OCI-LY7 (cell line): ENCODE measurements at regions not wholly inside any gene's neighbourhood (a gene's known extent, or its start where the extent isn't known, plus 50 kb on each side); places are given as distances from the start of the nearest gene placed in this dataset.

Experiments
- BruUV-seq: library from RNA; stranded (reverse); fragments of 400-500 nt; replicated peaks from 2 replicates; lab custom pipeline; 2021; lab: Mats Ljungman, UMichigan
- CTCF ChIA-PET: fragments of 300-600 bp; sonication (Branson Sonifier 250); formaldehyde crosslinking; loops from one replicate; lab custom pipeline; 2022; ENCODE audit warnings: antibody characterized with exemption; ENCODE audit not compliant: unreplicated experiment; lab: Charles Lee
- POLR2A ChIA-PET: fragments of 300-600 bp; sonication (Branson Sonifier 250); formaldehyde crosslinking; loops from one replicate; lab custom pipeline; 2022; ENCODE audit warnings: antibody characterized with exemption; lab: Charles Lee
- DNase-seq: peaks from one replicate; pipeline ENCODE4 v3.0.0-alpha.2; 2015; ENCODE audit warnings: low spot score
- H2AFZ ChIP-seq: fragments of 200-600 bp; sonication (generic), shearing (Covaris generic); 2 replicates; pipeline ENCODE4 v1.6.1; 2014; ENCODE audit warnings: mild to moderate bottlenecking, antibody characterized with exemption, low read length, moderate library complexity
- H3K27ac ChIP-seq: fragments of 200-600 bp; sonication (generic); 2 replicates; pipeline ENCODE4 v1.5.1; 2014; ENCODE audit warnings: mixed run types, low read depth, mild to moderate bottlenecking, moderate library complexity, low read length, inconsistent platforms; ENCODE audit not compliant: poor library complexity, severe bottlenecking
- H3K36me3 ChIP-seq: fragments of 200-600 bp; sonication (generic); 2 replicates; pipeline ENCODE4 v1.6.1; 2014; ENCODE audit warnings: mild to moderate bottlenecking, antibody characterized with exemption, low read length, moderate library complexity, mixed read lengths; ENCODE audit not compliant: insufficient read depth
- H3K4me1 ChIP-seq: fragments of 200-600 bp; sonication (generic); 2 replicates; pipeline ENCODE4 v1.5.1; 2014; ENCODE audit warnings: mild to moderate bottlenecking, low read length; ENCODE audit not compliant: insufficient read depth, poor library complexity, severe bottlenecking
- H3K4me2 ChIP-seq: fragments of 200-600 bp; sonication (generic); 2 replicates; pipeline ENCODE4 v1.6.1; 2014; ENCODE audit warnings: mild to moderate bottlenecking, low read length
- H3K4me3 ChIP-seq: fragments of 200-600 bp; sonication (generic); 2 replicates; pipeline ENCODE4 v1.5.1; 2014; ENCODE audit warnings: mild to moderate bottlenecking, low read depth, low read length; ENCODE audit not compliant: poor library complexity, severe bottlenecking
- H3K79me2 ChIP-seq: fragments of 200-600 bp; sonication (generic); 2 replicates; pipeline ENCODE4 v1.6.1; 2016; ENCODE audit warnings: low read depth, mild to moderate bottlenecking, low read length, moderate library complexity, mixed read lengths; ENCODE audit not compliant: insufficient read depth
- H3K9me2 ChIP-seq: fragments of 200-600 bp; sonication (generic); 2 replicates; pipeline ENCODE4 v1.6.1; 2016; ENCODE audit warnings: mild to moderate bottlenecking, low read length, mixed read lengths; ENCODE audit not compliant: insufficient read depth
- H3K9me3 ChIP-seq: fragments of 200-600 bp; sonication (generic); 2 replicates; pipeline ENCODE4 v1.6.1; 2014; ENCODE audit warnings: mild to moderate bottlenecking, mixed run types, low read length, mixed read lengths
- H4K20me1 ChIP-seq: fragments of 200-600 bp; sonication (generic); 2 replicates; pipeline ENCODE4 v1.6.1; 2014; ENCODE audit warnings: mild to moderate bottlenecking, antibody characterized with exemption, low read length, moderate library complexity, mixed read lengths; ENCODE audit not compliant: insufficient read depth
- CTCF ChIP-seq: fragments of 200-600 bp; sonication (generic); conservative IDR thresholded peaks from 2 replicates; pipeline ENCODE4 v1.5.1; 2014; ENCODE audit warnings: mild to moderate bottlenecking, antibody characterized with exemption, low read length, moderate library complexity, mixed read lengths
- EZH2phosphoT487 ChIP-seq: fragments of 200-600 bp; sonication (generic); IDR thresholded peaks from 2 replicates; pipeline ENCODE4 v1.6.1; 2018; ENCODE audit warnings: low read depth, borderline replicate concordance, mild to moderate bottlenecking, mixed run types, antibody characterized with exemption, low read length, moderate library complexity, mixed read lengths
- intact Hi-C: fragments of 100-400 bp; cut with micrococcal nuclease; formaldehyde crosslinking; loops from one replicate; pipeline ENCODE4 v1.10.0; 2022; ENCODE audit not compliant: unreplicated experiment

DNA sequence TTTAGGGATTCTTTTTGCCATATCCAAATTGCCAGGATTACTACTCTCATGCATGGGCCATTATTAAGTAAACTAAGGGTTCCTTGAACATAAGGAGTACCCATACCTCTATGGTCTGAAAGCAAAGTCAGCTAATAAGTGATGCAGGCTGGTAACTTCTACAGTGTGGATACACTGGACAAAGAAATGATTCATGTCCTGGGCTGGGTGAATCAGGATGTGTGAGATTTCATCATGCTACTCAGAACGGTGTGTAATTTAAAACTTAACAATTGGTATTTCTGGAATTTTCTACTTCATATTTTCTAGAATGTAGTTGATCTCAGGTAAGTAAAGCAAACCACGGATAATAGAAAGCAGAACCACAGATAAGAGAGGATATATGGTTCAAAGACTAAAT lies 428.8 kb downstream of the CHSY3 start:
- TF ChIP-seq EZH2phosphoT487: no peak
- no peak for TF ChIP-seq CTCF
- Histone ChIP-seq H3K4me1 (no peaks in the 10 kb centered on the region), H3K79me2 (no peaks in the 10 kb centered on the region), H3K9me2 (no peaks in the 10 kb centered on the region), H3K9me3 (peaks cover 24% of the 10 kb centered on the region; the same call in 1 of the 2 replicates), H2AFZ (no peak overlapping the region), H3K27ac (no peak overlapping the region), H3K4me3 (no peak overlapping the region), H3K36me3 (no peaks in the 10 kb centered on the region; the same call in 1 of the 2 replicates), H3K4me2 (no peak overlapping the region), H4K20me1 (no peaks in the 10 kb centered on the region)
- no peak for DNase-seq
- intact Hi-C loops: no loop called here
- POLR2A ChIA-PET: no interaction called here
- no TSS peak for BruUV-seq
- CTCF ChIA-PET: no interaction called here

- Histone ChIP-seq H3K4me2 (no peak overlapping the region), H3K9me2 (no peaks in the 10 kb centered on the region), H3K4me3 (no peak overlapping the region), H3K79me2 (no peaks in the 10 kb centered on the region), H4K20me1 (no peaks in the 10 kb centered on the region), H3K4me1 (no peaks in the 10 kb centered on the region), H3K27ac (no peak overlapping the region), H3K9me3 (peaks cover 36% of the 10 kb centered on the region), H3K36me3 (peaks cover 9% of the 10 kb centered on the region; the same call in 1 of the 2 replicates), H2AFZ (0 out of 2 replicates have a peak overlapping the region, but pooled peaks have one; percentile 24)
- CTCF ChIA-PET: no interaction called here
- intact Hi-C loops: no loop called here
- no TSS peak for BruUV-seq
- DNase-seq: no peak
- POLR2A ChIA-PET: no interaction called here
- no peak for TF ChIP-seq EZH2phosphoT487
- no peak for TF ChIP-seq CTCF
Measured at GRCh38 chr5:130331332-130331731, 427.1 kb downstream of the CHSY3 start.

- TF ChIP-seq CTCF: no peak
- no peak for TF ChIP-seq EZH2phosphoT487
- DNase-seq: peak; percentile 71
Measured at GRCh38 chr5:130324953-130325671, 420.8 kb downstream of the CHSY3 start.

More at GRCh38 chr5:130324953-130325671, 420.8 kb downstream of the CHSY3 start:
- H3K4me1 ChIP-seq: peaks cover 42% of the 10 kb centered on the region
- ChIA-PET POLR2A (interaction anchor here (1.5 to 2.7 kb wide), 2 partner anchors 9 to 10 kb away, joined by 6 to 12 read pairs; no protein-coding TSS in a partner anchor), CTCF (no interaction called here)
- peaks cover 76% of the 10 kb centered on the region for H3K9me3 ChIP-seq
- intact Hi-C loops: loop anchor here (2.0 to 10.0 kb wide), 3 partner anchors 840 to 1230 kb away; partner anchors contain the start of genes HINT1 and ISOC1
- BruUV-seq: no TSS peak
- H3K9me2 ChIP-seq: no peaks in the 10 kb centered on the region
- H3K36me3 ChIP-seq: peaks cover 42% of the 10 kb centered on the region
- H3K27ac ChIP-seq: peak overlapping the region; percentile 97
- H3K4me2 ChIP-seq: peak overlapping the region; percentile 59; the same call in 1 of the 2 replicates
- H3K4me3 ChIP-seq: peak overlapping the region; percentile 41
- H3K79me2 ChIP-seq: no peaks in the 10 kb centered on the region
- no peaks in the 10 kb centered on the region for H4K20me1 ChIP-seq
- H2AFZ ChIP-seq: no peak overlapping the region; the same call in 1 of the 2 replicates
